ENCODE measurements at regions not wholly inside any gene's neighbourhood (a gene's known extent, or its start where the extent isn't known, plus 50 kb on each side); places are given as distances from the start of the nearest gene placed in this dataset.

DNA sequence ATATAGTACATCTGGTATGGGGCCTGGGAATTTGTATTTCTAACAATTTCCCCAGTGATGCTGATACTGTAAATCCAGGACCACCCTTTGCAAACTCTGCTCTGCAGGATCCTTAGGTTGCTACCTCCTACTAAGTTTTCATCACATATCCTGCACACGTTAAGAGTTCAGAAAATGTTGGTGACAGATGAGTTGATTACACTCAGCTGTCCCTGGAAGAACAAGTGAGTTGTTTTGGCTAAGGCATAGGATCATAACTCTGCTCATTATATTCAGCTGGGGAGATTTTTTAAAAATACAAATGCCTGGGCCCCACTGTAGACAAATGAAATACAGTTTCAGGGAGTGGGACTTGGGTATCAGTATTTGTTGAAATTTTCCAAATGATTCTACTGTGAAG, 274.6 kb upstream of the HABP2 start:
- TF ChIP-seq, protein P1, sequence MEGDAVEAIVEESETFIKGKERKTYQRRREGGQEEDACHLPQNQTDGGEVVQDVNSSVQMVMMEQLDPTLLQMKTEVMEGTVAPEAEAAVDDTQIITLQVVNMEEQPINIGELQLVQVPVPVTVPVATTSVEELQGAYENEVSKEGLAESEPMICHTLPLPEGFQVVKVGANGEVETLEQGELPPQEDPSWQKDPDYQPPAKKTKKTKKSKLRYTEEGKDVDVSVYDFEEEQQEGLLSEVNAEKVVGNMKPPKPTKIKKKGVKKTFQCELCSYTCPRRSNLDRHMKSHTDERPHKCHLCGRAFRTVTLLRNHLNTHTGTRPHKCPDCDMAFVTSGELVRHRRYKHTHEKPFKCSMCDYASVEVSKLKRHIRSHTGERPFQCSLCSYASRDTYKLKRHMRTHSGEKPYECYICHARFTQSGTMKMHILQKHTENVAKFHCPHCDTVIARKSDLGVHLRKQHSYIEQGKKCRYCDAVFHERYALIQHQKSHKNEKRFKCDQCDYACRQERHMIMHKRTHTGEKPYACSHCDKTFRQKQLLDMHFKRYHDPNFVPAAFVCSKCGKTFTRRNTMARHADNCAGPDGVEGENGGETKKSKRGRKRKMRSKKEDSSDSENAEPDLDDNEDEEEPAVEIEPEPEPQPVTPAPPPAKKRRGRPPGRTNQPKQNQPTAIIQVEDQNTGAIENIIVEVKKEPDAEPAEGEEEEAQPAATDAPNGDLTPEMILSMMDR (IDR thresholded peaks at IDR 0.05; ENCODE audit: poor library complexity, severe bottlenecking): no peak
- TF ChIP-seq REST (IDR thresholded peaks at IDR 0.05; ENCODE audit: borderline replicate concordance): no peak
